Small intestine (tissue), 7 donors: ENCODE measurements at regions not wholly inside any gene's neighbourhood (a gene's known extent, or its start where the extent isn't known, plus 50 kb on each side); places are given as distances from the start of the nearest gene placed in this dataset.

Source experiments
- DNase-seq, 2 donors: peaks; one replicate each; pipeline versions ENCODE4 v3.0.0 to v3.0.0-alpha.2; 2013
- FAIRE-seq: peaks from 2 replicates; lab custom pipeline; 2012; peaks lifted over from hg19 to GRCh38; lab: Jason Lieb, UNC
- H3K27ac ChIP-seq, 3 donors: one replicate each; pipeline ENCODE4 v1.5.1; 2013; ENCODE audit warnings: low read length in 2 of 3, mild to moderate bottlenecking in 2 of 3, control low read depth in 1 of 3, inconsistent platforms in 1 of 3, low read depth in 1 of 3, moderate library complexity in 1 of 3
- H3K27me3 ChIP-seq, 3 donors: one replicate each; pipeline ENCODE4 v1.6.1; 2013; ENCODE audit warnings: low read length in 3 of 3, inconsistent platforms in 1 of 3; ENCODE audit not compliant: control insufficient read depth in 3 of 3, insufficient read depth in 3 of 3
- H3K36me3 ChIP-seq, 3 donors: one replicate each; pipeline ENCODE4 v1.6.1; 2013; ENCODE audit warnings: low read length in 3 of 3, inconsistent platforms in 1 of 3, low read depth in 1 of 3, mild to moderate bottlenecking in 1 of 3, moderate library complexity in 1 of 3; ENCODE audit not compliant: control insufficient read depth in 3 of 3, insufficient read depth in 2 of 3
- H3K4me1 ChIP-seq, 3 donors: one replicate each; pipeline ENCODE4 v1.6.1; 2013; ENCODE audit warnings: low read length in 2 of 3, inconsistent platforms in 1 of 3, low read depth in 1 of 3, mild to moderate bottlenecking in 1 of 3, moderate library complexity in 1 of 3; ENCODE audit not compliant: control insufficient read depth in 3 of 3, insufficient read depth in 2 of 3
- H3K4me3 ChIP-seq, 3 donors: one replicate each; pipeline ENCODE4 v1.5.1; 2013; ENCODE audit warnings: low read length in 3 of 3, control low read depth in 1 of 3, inconsistent platforms in 1 of 3, low read depth in 1 of 3, mild to moderate bottlenecking in 1 of 3, moderate library complexity in 1 of 3
- H3K9me3 ChIP-seq, 2 donors: one replicate each; pipeline ENCODE4 v1.6.1; 2013; ENCODE audit warnings: low read depth in 1 of 2, low read length in 1 of 2; ENCODE audit not compliant: control insufficient read depth in 2 of 2, insufficient read depth in 1 of 2
- WGBS, 3 donors: extraction: QIAGEN DNeasy Blood & Tissue Kit; methylation state at CpG; one replicate each; pipeline ENCODE4 v1.1.7; 2013; 5-methylcytosine and 5-hydroxymethylcytosine counted together
- donor health status: healthy with polysubstance abuse.
- donor health status: control.
- donor health status: control.
- donor health status: Bipolar disorder and iron deficiency.
- donor health status: healthy.

- no peaks in the 10 kb centered on the region for H3K9me3 ChIP-seq
- H3K27me3 ChIP-seq = no peaks in the 10 kb centered on the region
- FAIRE-seq (no peak), DNase-seq (peak; percentile 1 to 52)
- WGBS, 3 donors = 29 to 65% (median 31%) methylated on average over 1 of the region's 1 CpG
- H3K4me3 ChIP-seq = no peak overlapping the region
- peak overlapping the region in 1 of 3 donors; percentile 8 for H3K27ac ChIP-seq
- H3K4me1 ChIP-seq = peaks cover 0 to 7% (median 0%) of the 10 kb centered on the region in 3 donors
- no peaks in the 10 kb centered on the region for H3K36me3 ChIP-seq
Measured at GRCh38 chr5:124478264-124478663, 268.2 kb downstream of the ZNF608 start.

GRCh38 chr5:124477577-124477976, 268.9 kb downstream of the ZNF608 start:
- Histone ChIP-seq H3K9me3 (no peaks in the 10 kb centered on the region), H3K27me3 (no peaks in the 10 kb centered on the region), H3K27ac (no peak overlapping the region), H3K36me3 (no peaks in the 10 kb centered on the region), H3K4me3 (no peak overlapping the region), H3K4me1 (peaks cover 0 to 7% (median 0%) of the 10 kb centered on the region in 3 donors)
- FAIRE-seq (no peak), DNase-seq (no peak)
- WGBS, 3 donors = 61 to 66% (median 62%) methylated on average over 2 of the region's 2 CpGs

- FAIRE-seq (no peak), DNase-seq (no peak)
- Histone ChIP-seq H3K36me3 (no peaks in the 10 kb centered on the region), H3K9me3 (no peaks in the 10 kb centered on the region), H3K27ac (no peak overlapping the region), H3K4me3 (no peak overlapping the region), H3K27me3 (no peaks in the 10 kb centered on the region), H3K4me1 (peaks cover 0 to 7% (median 0%) of the 10 kb centered on the region in 3 donors)
- WGBS, 3 donors = 80 to 95% (median 94%) methylated on average over 1 of the region's 1 CpG
Measured at GRCh38 chr5:124477062-124477461, 269.4 kb downstream of the ZNF608 start.

GRCh38 chr5:124474528-124475215, 271.8 kb downstream of the ZNF608 start:
- Histone ChIP-seq H3K4me3 (no peak overlapping the region), H3K9me3 (no peaks in the 10 kb centered on the region), H3K4me1 (peaks cover 0 to 7% (median 0%) of the 10 kb centered on the region in 3 donors), H3K27ac (no peak overlapping the region), H3K36me3 (no peaks in the 10 kb centered on the region), H3K27me3 (no peaks in the 10 kb centered on the region)
- FAIRE-seq (no peak), DNase-seq (no peak)
- WGBS, 3 donors = 80 to 86% (median 84%) methylated on average over 3 of the region's 3 CpGs

- Histone ChIP-seq H3K4me1 (no peaks in the 10 kb centered on the region), H3K27ac (no peak overlapping the region), H3K36me3 (no peaks in the 10 kb centered on the region), H3K4me3 (no peak overlapping the region), H3K9me3 (no peaks in the 10 kb centered on the region), H3K27me3 (no peaks in the 10 kb centered on the region)
- FAIRE-seq (no peak), DNase-seq (no peak)
- WGBS, 3 donors = 84 to 87% (median 86%) methylated on average over 5 of the region's 5 CpGs
Measured at GRCh38 chr5:124468671-124469411, 277.6 kb downstream of the ZNF608 start.

- DNase-seq = no peak
- Histone ChIP-seq H3K27me3 (no peaks in the 10 kb centered on the region), H3K27ac (no peak overlapping the region), H3K4me3 (no peak overlapping the region), H3K36me3 (no peaks in the 10 kb centered on the region), H3K9me3 (no peaks in the 10 kb centered on the region), H3K4me1 (no peaks in the 10 kb centered on the region)
- FAIRE-seq = no peak
- WGBS, 3 donors = 94 to 100% (median 100%) methylated on average over 1 of the region's 1 CpG
Measured at GRCh38 chr5:124467745-124468144, 278.7 kb downstream of the ZNF608 start.

- H3K4me1 ChIP-seq = no peaks in the 10 kb centered on the region
- no peak for DNase-seq
- no peak overlapping the region for H3K4me3 ChIP-seq
- no peaks in the 10 kb centered on the region for H3K9me3 ChIP-seq
- no peaks in the 10 kb centered on the region for H3K27me3 ChIP-seq
- no peaks in the 10 kb centered on the region for H3K36me3 ChIP-seq
- H3K27ac ChIP-seq = no peak overlapping the region
- 73 to 92% (median 91%) methylated on average over 4 of the region's 4 CpGs for WGBS, 3 donors
- no peak for FAIRE-seq
Measured at GRCh38 chr5:124466011-124466410, 280.4 kb downstream of the ZNF608 start.

- H3K9me3 ChIP-seq = no peaks in the 10 kb centered on the region
- H3K27ac ChIP-seq = no peak overlapping the region
- no peak overlapping the region for H3K4me3 ChIP-seq
- no peaks in the 10 kb centered on the region for H3K4me1 ChIP-seq
- WGBS, 3 donors = 81 to 92% (median 84%) methylated on average over 3 of the region's 3 CpGs
- FAIRE-seq (no peak), DNase-seq (no peak)
- no peaks in the 10 kb centered on the region for H3K36me3 ChIP-seq
- H3K27me3 ChIP-seq = no peaks in the 10 kb centered on the region
Measured at GRCh38 chr5:124463851-124464250, 282.6 kb downstream of the ZNF608 start.
